ENCODE measurements at regions not wholly inside any gene's neighbourhood (a gene's known extent, or its start where the extent isn't known, plus 50 kb on each side); places are given as distances from the start of the nearest gene placed in this dataset.

- no peak for TF ChIP-seq CTCF (IDR thresholded peaks at IDR 0.05; ENCODE audit: control extremely low read depth, extremely low read depth, low read depth, missing control alignments)
- no peak for DNase-seq (ENCODE audit: extremely low spot score)
- ChIA-PET CTCF (no interaction called here), POLR2A (no interaction called here)
Measured at GRCh38 chr1:58409336-58409735, 137.2 kb downstream of the OMA1 start.

DNA sequence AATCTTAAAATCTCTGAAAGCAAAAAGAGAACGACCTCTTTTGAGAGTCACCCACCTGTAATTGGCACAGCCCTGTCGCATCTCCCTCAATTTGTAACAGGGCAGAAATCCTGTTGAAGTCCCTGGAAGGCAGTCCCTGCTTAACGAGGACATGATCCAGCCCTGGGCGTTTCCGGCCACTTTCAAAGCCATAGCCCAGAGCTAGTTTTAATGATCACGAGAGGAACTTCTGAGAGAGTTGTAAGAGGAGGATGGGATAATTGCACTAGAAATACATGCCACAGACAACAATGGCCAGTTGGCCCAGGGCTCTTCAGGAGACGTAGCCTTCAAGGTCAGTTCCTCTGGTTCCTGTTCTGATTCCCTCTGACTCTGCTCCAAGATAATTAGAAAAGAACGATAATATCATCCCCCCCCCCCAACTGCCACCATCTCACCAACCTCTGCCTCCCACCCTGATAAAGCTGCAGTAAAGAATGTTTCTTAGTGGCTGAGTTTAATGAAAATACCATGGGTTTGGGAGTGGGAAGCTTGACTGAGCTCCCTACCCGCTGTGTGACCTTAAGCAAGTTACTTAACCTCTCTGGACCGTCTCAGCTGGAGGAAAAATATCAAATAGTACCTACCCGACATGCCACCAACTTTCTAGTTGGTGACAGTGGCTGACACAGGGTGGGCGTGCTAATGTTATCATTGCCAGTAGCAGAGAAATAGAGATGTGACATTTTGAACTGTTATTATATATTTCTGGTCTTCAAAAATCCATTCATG lies 140.0 kb downstream of the OMA1 start:
- ChIA-PET POLR2A (no interaction called here), CTCF (no interaction called here)
- no peak for TF ChIP-seq CTCF (IDR thresholded peaks at IDR 0.05; ENCODE audit: control extremely low read depth, extremely low read depth, low read depth, missing control alignments)
- DNase-seq (ENCODE audit: extremely low spot score): no peak

GRCh38 chr1:58405660-58406059 lies 140.9 kb downstream of the OMA1 start:
- DNase-seq (ENCODE audit: extremely low spot score): no peak
- ChIA-PET CTCF (interaction anchor here (2.0 kb wide), 1 partner anchor 12 kb away, joined by 7 read pairs; no protein-coding TSS in a partner anchor), POLR2A (no interaction called here)
- TF ChIP-seq CTCF (IDR thresholded peaks at IDR 0.05; ENCODE audit: control extremely low read depth, extremely low read depth, low read depth, missing control alignments): no peak

GRCh38 chr1:58403894-58404293 lies 142.6 kb downstream of the OMA1 start:
- DNase-seq (ENCODE audit: extremely low spot score): no peak
- ChIA-PET CTCF (interaction anchor here (1.0 to 2.0 kb wide), 3 partner anchors 10 to 15 kb away, joined by 3 to 7 read pairs (median 3); no protein-coding TSS in a partner anchor), POLR2A (no interaction called here)
- TF ChIP-seq CTCF (IDR thresholded peaks at IDR 0.05; ENCODE audit: control extremely low read depth, extremely low read depth, low read depth, missing control alignments): no peak

GRCh38 chr1:58402444-58402843 lies 144.1 kb downstream of the OMA1 start:
- ChIA-PET POLR2A (no interaction called here), CTCF (no interaction called here)
- TF ChIP-seq CTCF (IDR thresholded peaks at IDR 0.05; ENCODE audit: control extremely low read depth, extremely low read depth, low read depth, missing control alignments): no peak
- DNase-seq (ENCODE audit: extremely low spot score): no peak

- ChIA-PET CTCF (no interaction called here), POLR2A (no interaction called here)
- no peak for DNase-seq (ENCODE audit: extremely low spot score)
- TF ChIP-seq CTCF (IDR thresholded peaks at IDR 0.05; ENCODE audit: control extremely low read depth, extremely low read depth, low read depth, missing control alignments): no peak
Measured at GRCh38 chr1:58401991-58402390, 144.5 kb downstream of the OMA1 start.

Data from GM10248 (cell line).